ENCODE measurements at regions not wholly inside any gene's neighbourhood (a gene's known extent, or its start where the extent isn't known, plus 50 kb on each side); places are given as distances from the start of the nearest gene placed in this dataset.
A peak's percentile ranks its signal among the peaks of the same experiment; 100 is the strongest.

DNA sequence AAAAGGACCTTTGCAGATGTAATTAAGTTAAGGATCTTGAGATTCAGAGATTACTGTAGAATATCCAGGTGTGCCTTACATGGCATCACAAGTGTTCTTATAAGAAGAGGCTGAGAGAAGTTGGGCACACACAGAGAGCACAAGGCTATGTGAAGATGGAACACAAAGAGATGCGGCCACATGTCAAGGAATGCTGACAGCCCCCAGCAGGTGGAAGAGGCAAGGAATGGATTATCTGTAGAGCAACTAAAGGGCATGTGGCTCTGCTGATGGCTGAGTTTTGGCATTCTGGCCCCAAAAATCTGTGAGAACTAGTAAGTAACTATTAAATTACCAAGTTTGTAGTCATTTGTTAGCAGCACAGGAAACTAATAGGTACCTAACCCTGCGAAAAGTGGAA is 640.7 kb upstream of the PCDH15 start:
- Histone ChIP-seq H3K4me1 (no peaks in the 10 kb centered on the region), H3K36me3 (no peaks in the 10 kb centered on the region), H3K9me3 (no peaks in the 10 kb centered on the region), H3K27ac (no peak overlapping the region), H3K27me3 (no peaks in the 10 kb centered on the region), H3K4me3 (no peak overlapping the region)
- no peak for DNase-seq (ENCODE audit: extremely low spot score in 2 of 2)
- intact Hi-C loops (cut with DNase I), result no loop called here
- no peak for TF ChIP-seq POLR2AphosphoS5 (IDR thresholded peaks at IDR 0.05; ENCODE audit: insufficient read depth in 1 of 2, low read depth in 1 of 2)
- TF ChIP-seq POLR2A (IDR thresholded peaks at IDR 0.05), result no peak
- TF ChIP-seq, protein P1, sequence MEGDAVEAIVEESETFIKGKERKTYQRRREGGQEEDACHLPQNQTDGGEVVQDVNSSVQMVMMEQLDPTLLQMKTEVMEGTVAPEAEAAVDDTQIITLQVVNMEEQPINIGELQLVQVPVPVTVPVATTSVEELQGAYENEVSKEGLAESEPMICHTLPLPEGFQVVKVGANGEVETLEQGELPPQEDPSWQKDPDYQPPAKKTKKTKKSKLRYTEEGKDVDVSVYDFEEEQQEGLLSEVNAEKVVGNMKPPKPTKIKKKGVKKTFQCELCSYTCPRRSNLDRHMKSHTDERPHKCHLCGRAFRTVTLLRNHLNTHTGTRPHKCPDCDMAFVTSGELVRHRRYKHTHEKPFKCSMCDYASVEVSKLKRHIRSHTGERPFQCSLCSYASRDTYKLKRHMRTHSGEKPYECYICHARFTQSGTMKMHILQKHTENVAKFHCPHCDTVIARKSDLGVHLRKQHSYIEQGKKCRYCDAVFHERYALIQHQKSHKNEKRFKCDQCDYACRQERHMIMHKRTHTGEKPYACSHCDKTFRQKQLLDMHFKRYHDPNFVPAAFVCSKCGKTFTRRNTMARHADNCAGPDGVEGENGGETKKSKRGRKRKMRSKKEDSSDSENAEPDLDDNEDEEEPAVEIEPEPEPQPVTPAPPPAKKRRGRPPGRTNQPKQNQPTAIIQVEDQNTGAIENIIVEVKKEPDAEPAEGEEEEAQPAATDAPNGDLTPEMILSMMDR (IDR thresholded peaks at IDR 0.05), result no peak

GRCh38 chr10:55426138-55426537 is 625.1 kb upstream of the PCDH15 start:
- TF ChIP-seq POLR2A (IDR thresholded peaks at IDR 0.05) (no peak), POLR2AphosphoS5 (IDR thresholded peaks at IDR 0.05; ENCODE audit: insufficient read depth in 1 of 2, low read depth in 1 of 2) (no peak)
- TF ChIP-seq, protein P1 (IDR thresholded peaks at IDR 0.05), result no peak
- intact Hi-C loops (cut with DNase I), result no loop called here
- H3K9me3 ChIP-seq, result no peaks in the 10 kb centered on the region

DNA sequence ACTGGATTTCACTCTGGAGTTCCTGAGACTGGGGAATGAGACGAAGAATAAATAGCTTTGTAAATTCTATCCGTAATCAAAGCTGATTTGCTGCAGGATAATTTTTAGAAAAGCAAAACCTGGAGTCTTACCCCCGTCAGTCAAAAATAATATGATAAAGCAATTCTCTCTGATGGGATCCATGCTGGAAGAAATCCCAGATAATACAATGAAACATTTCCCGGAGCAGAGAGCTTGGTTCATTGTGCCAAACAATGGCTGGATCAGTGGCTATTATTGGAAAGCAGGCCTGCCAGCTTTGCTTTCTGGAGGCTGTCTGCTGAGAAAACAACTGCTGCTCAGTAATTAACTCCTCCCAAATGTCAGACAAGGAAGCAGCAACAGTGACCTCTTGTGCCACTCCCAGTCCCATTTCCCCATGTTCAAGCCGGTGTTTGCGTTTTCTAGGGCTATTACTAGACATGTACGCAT is 609.4 kb upstream of the PCDH15 start:
- Histone ChIP-seq H3K9me3 (no peaks in the 10 kb centered on the region), H3K27me3 (no peaks in the 10 kb centered on the region), H3K36me3 (no peaks in the 10 kb centered on the region), H3K4me1 (peaks cover 7% of the 10 kb centered on the region), H3K27ac (no peak overlapping the region), H3K4me3 (no peak overlapping the region)
- DNase-seq (ENCODE audit: extremely low spot score in 2 of 2), result no peak
- intact Hi-C loops (cut with DNase I), result no loop called here
- TF ChIP-seq, protein P1 (IDR thresholded peaks at IDR 0.05), result no peak
- peak in 1 of 2 donors; percentile 42 for TF ChIP-seq POLR2AphosphoS5 (IDR thresholded peaks at IDR 0.05; ENCODE audit: insufficient read depth in 1 of 2, low read depth in 1 of 2)

More at GRCh38 chr10:55426138-55426537, 625.1 kb upstream of the PCDH15 start:
- H3K27ac ChIP-seq, result no peak overlapping the region
- no peaks in the 10 kb centered on the region for H3K36me3 ChIP-seq
- H3K27me3 ChIP-seq, result no peaks in the 10 kb centered on the region
- no peaks in the 10 kb centered on the region for H3K4me1 ChIP-seq
- no peak for DNase-seq (ENCODE audit: extremely low spot score in 2 of 2)
- H3K4me3 ChIP-seq, result no peak overlapping the region

- intact Hi-C loops (cut with DNase I), result no loop called here
- no peaks in the 10 kb centered on the region for H3K9me3 ChIP-seq
- TF ChIP-seq, protein P1 (IDR thresholded peaks at IDR 0.05), result no peak
- no peak for TF ChIP-seq POLR2AphosphoS5 (IDR thresholded peaks at IDR 0.05; ENCODE audit: insufficient read depth in 1 of 2, low read depth in 1 of 2)
- TF ChIP-seq POLR2A (IDR thresholded peaks at IDR 0.05), result no peak
- no peak overlapping the region for H3K4me3 ChIP-seq
- DNase-seq (ENCODE audit: extremely low spot score in 2 of 2), result no peak
- no peaks in the 10 kb centered on the region for H3K36me3 ChIP-seq
- H3K27ac ChIP-seq, result no peak overlapping the region
- no peaks in the 10 kb centered on the region for H3K27me3 ChIP-seq
- no peaks in the 10 kb centered on the region for H3K4me1 ChIP-seq
Measured at GRCh38 chr10:55404094-55404493, 603.1 kb upstream of the PCDH15 start.

GRCh38 chr10:55400075-55400849 is 599.2 kb upstream of the PCDH15 start:
- no peaks in the 10 kb centered on the region for H3K4me1 ChIP-seq
- H3K27ac ChIP-seq, result no peak overlapping the region
- no peaks in the 10 kb centered on the region for H3K27me3 ChIP-seq
- H3K9me3 ChIP-seq, result no peaks in the 10 kb centered on the region
- DNase-seq (ENCODE audit: extremely low spot score in 2 of 2), result no peak
- intact Hi-C loops (cut with DNase I), result no loop called here
- H3K36me3 ChIP-seq, result no peaks in the 10 kb centered on the region
- TF ChIP-seq, protein P1 (IDR thresholded peaks at IDR 0.05), result no peak
- TF ChIP-seq POLR2A (IDR thresholded peaks at IDR 0.05) (no peak), POLR2AphosphoS5 (IDR thresholded peaks at IDR 0.05; ENCODE audit: insufficient read depth in 1 of 2, low read depth in 1 of 2) (no peak)
- no peak overlapping the region for H3K4me3 ChIP-seq

All from vagina (tissue), 2 donors.